ENCODE measurements at regions not wholly inside any gene's neighbourhood (a gene's known extent, or its start where the extent isn't known, plus 50 kb on each side); places are given as distances from the start of the nearest gene placed in this dataset.

GRCh38 chr1:216890871-216891270 lies 167.6 kb upstream of the ESRRG start:
- no peak for ATAC-seq (ENCODE audit: low read depth)
- no peak overlapping the region for H4K5ac ChIP-seq (ENCODE audit: low read depth, low read length)

More at GRCh38 chr1:216890871-216891270, 167.6 kb upstream of the ESRRG start:
- no peak overlapping the region for H4K91ac ChIP-seq (ENCODE audit: insufficient read depth, low read depth, low read length)
- H3K9me1 ChIP-seq (ENCODE audit: insufficient read depth, low read length): no peaks in the 10 kb centered on the region
- no peak overlapping the region for H3K56ac ChIP-seq (ENCODE audit: extremely low read depth, insufficient read depth, low read length)
- H3K4me3 ChIP-seq (ENCODE audit: insufficient read depth, low read depth, low read length): no peak overlapping the region
- H3K4me2 ChIP-seq (ENCODE audit: low read depth, low read length): no peak overlapping the region
- H3K18ac ChIP-seq (ENCODE audit: low read depth, low read length): no peak overlapping the region
- no peaks in the 10 kb centered on the region for H3K79me1 ChIP-seq (ENCODE audit: low read depth in 1 of 2, low read length in 2 of 2)
- H3K27me3 ChIP-seq (ENCODE audit: control insufficient read depth, insufficient read depth, low read length): no peaks in the 10 kb centered on the region
- no peak overlapping the region for H3K4ac ChIP-seq (ENCODE audit: low read depth, low read length)
- TF ChIP-seq BHLHE40 (IDR thresholded peaks at IDR 0.05; ENCODE audit: low read depth, low read length): no peak
- no peak for TF ChIP-seq CTCF (conservative IDR thresholded peaks at IDR 0.05; ENCODE audit: low read depth, low read length)
- no peak for TF ChIP-seq NFE2L2 (IDR thresholded peaks at IDR 0.05; ENCODE audit: low read depth, low read length)
- no peak for TF ChIP-seq CHD1 (IDR thresholded peaks at IDR 0.05; ENCODE audit: low read depth, low read length)
- TF ChIP-seq MXI1 (IDR thresholded peaks at IDR 0.05; ENCODE audit: borderline replicate concordance, low read depth, low read length): no peak
- TF ChIP-seq FOS (IDR thresholded peaks at IDR 0.05; ENCODE audit: low read depth, low read length): no peak
- no peak for TF ChIP-seq MAFK (IDR thresholded peaks at IDR 0.05; ENCODE audit: low read depth, low read length)
- no peak overlapping the region for H2BK20ac ChIP-seq (ENCODE audit: low read depth, low read length)
- no peak overlapping the region for H2AK9ac ChIP-seq (replicated peaks; ENCODE audit: low read depth, low read length, poor library complexity)
- no CpG with 5 or more reads among the region's 7 CpGs for WGBS, 2 experiments (ENCODE audit: extremely low coverage in 2 of 2, insufficient read length in 1 of 2)
- H2AK5ac ChIP-seq (ENCODE audit: low read depth, low read length): no peak overlapping the region
- H4K20me1 ChIP-seq (ENCODE audit: insufficient read depth, low read length): no peaks in the 10 kb centered on the region
- no peak overlapping the region for H4K8ac ChIP-seq (ENCODE audit: low read depth in 2 of 2, low read length in 2 of 2)
- in situ Hi-C loops (cut with MboI; ENCODE audit: low sequenced_read_pairs) (no loop called here), intact Hi-C loops (cut with micrococcal nuclease) (no loop called here), dilution Hi-C loops (cut with HindIII; ENCODE audit: low sequenced_read_pairs, unreplicated experiment) (no loop called here)
- H3K9me3 ChIP-seq (ENCODE audit: control insufficient read depth, insufficient read depth, low read length): no peaks in the 10 kb centered on the region
- no peak overlapping the region for H3K9ac ChIP-seq (ENCODE audit: low read depth, low read length)
- DNase-seq: no peak
- H3K14ac ChIP-seq (replicated peaks; ENCODE audit: low read depth, low read length): no peak overlapping the region
- CTCF ChIA-PET: no interaction called here
- H3K4me1 ChIP-seq (ENCODE audit: control insufficient read depth, insufficient read depth, low read length): peaks cover 2% of the 10 kb centered on the region; the same call in 1 of the 2 replicates
- no peak overlapping the region for H2BK120ac ChIP-seq (ENCODE audit: low read depth, low read length)
- H3K36me3 ChIP-seq (ENCODE audit: control insufficient read depth, insufficient read depth, low read length): no peaks in the 10 kb centered on the region
- no TSS peak for BruUV-seq (replicated peaks)
- no peak overlapping the region for H3K23ac ChIP-seq (ENCODE audit: low read depth, low read length)
- POLR2A ChIA-PET (ENCODE audit: unreplicated experiment): no interaction called here
- no peak overlapping the region for H2BK5ac ChIP-seq (ENCODE audit: low read depth, low read length, poor library complexity, severe bottlenecking)
- H2AFZ ChIP-seq (replicated peaks; ENCODE audit: low read length, poor library complexity): no peak overlapping the region
- H2BK15ac ChIP-seq (ENCODE audit: low read depth, low read length): no peak overlapping the region
- no peak overlapping the region for H3K27ac ChIP-seq (ENCODE audit: insufficient read depth, low read length)

Measured in IMR-90 (cell line).